ENCODE measurements at regions not wholly inside any gene's neighbourhood (a gene's known extent, or its start where the extent isn't known, plus 50 kb on each side); places are given as distances from the start of the nearest gene placed in this dataset.

- no peaks in the 10 kb centered on the region for H3K4me1 ChIP-seq (ENCODE audit: control insufficient read depth in 3 of 3, insufficient read depth in 3 of 3, low read length in 3 of 3)
- H3K4me3 ChIP-seq (ENCODE audit: low read length in 3 of 3): no peak overlapping the region
- no peak overlapping the region for H3K27ac ChIP-seq (ENCODE audit: low read depth, low read length)
- H3K9me3 ChIP-seq (ENCODE audit: control insufficient read depth in 3 of 3, low read length in 3 of 3): peaks cover 0 to 4% (median 3%) of the 10 kb centered on the region in 3 donors
- H3K27me3 ChIP-seq (ENCODE audit: control insufficient read depth in 3 of 3, insufficient read depth in 3 of 3, low read length in 3 of 3): no peaks in the 10 kb centered on the region
- H3K9ac ChIP-seq (ENCODE audit: low read depth in 1 of 3, low read length in 3 of 3): no peak overlapping the region
- no peaks in the 10 kb centered on the region for H3K36me3 ChIP-seq (ENCODE audit: control insufficient read depth in 3 of 3, insufficient read depth in 3 of 3, low read length in 3 of 3)
Observed at GRCh38 chr13:22698467-22698866, 482.3 kb upstream of the SGCG start.

GRCh38 chr13:22700246-22700887, 480.4 kb upstream of the SGCG start:
- Histone ChIP-seq H3K36me3 (ENCODE audit: control insufficient read depth in 3 of 3, insufficient read depth in 3 of 3, low read length in 3 of 3) (no peaks in the 10 kb centered on the region), H3K27ac (ENCODE audit: low read depth, low read length) (no peak overlapping the region), H3K9ac (ENCODE audit: low read depth in 1 of 3, low read length in 3 of 3) (no peak overlapping the region), H3K4me3 (ENCODE audit: low read length in 3 of 3) (no peak overlapping the region), H3K9me3 (ENCODE audit: control insufficient read depth in 3 of 3, low read length in 3 of 3) (peaks cover 0 to 4% (median under 1%) of the 10 kb centered on the region in 3 donors), H3K4me1 (ENCODE audit: control insufficient read depth in 3 of 3, insufficient read depth in 3 of 3, low read length in 3 of 3) (no peaks in the 10 kb centered on the region), H3K27me3 (ENCODE audit: control insufficient read depth in 3 of 3, insufficient read depth in 3 of 3, low read length in 3 of 3) (no peaks in the 10 kb centered on the region)

GRCh38 chr13:22703601-22704209, 477.1 kb upstream of the SGCG start:
- Histone ChIP-seq H3K4me3 (ENCODE audit: low read length in 3 of 3) (no peak overlapping the region), H3K9me3 (ENCODE audit: control insufficient read depth in 3 of 3, low read length in 3 of 3) (peaks cover 0 to 4% (median 0%) of the 10 kb centered on the region in 3 donors), H3K4me1 (ENCODE audit: control insufficient read depth in 3 of 3, insufficient read depth in 3 of 3, low read length in 3 of 3) (no peaks in the 10 kb centered on the region), H3K27ac (ENCODE audit: low read depth, low read length) (no peak overlapping the region), H3K27me3 (ENCODE audit: control insufficient read depth in 3 of 3, insufficient read depth in 3 of 3, low read length in 3 of 3) (no peaks in the 10 kb centered on the region), H3K9ac (ENCODE audit: low read depth in 1 of 3, low read length in 3 of 3) (no peak overlapping the region), H3K36me3 (ENCODE audit: control insufficient read depth in 3 of 3, insufficient read depth in 3 of 3, low read length in 3 of 3) (no peaks in the 10 kb centered on the region)

GRCh38 chr13:22707946-22708345, 472.8 kb upstream of the SGCG start:
- no peak overlapping the region for H3K27ac ChIP-seq (ENCODE audit: low read depth, low read length)
- no peak overlapping the region for H3K4me3 ChIP-seq (ENCODE audit: low read length in 3 of 3)
- no peaks in the 10 kb centered on the region for H3K9me3 ChIP-seq (ENCODE audit: control insufficient read depth in 3 of 3, low read length in 3 of 3)
- no peaks in the 10 kb centered on the region for H3K4me1 ChIP-seq (ENCODE audit: control insufficient read depth in 3 of 3, insufficient read depth in 3 of 3, low read length in 3 of 3)
- H3K27me3 ChIP-seq (ENCODE audit: control insufficient read depth in 3 of 3, insufficient read depth in 3 of 3, low read length in 3 of 3): no peaks in the 10 kb centered on the region
- H3K36me3 ChIP-seq (ENCODE audit: control insufficient read depth in 3 of 3, insufficient read depth in 3 of 3, low read length in 3 of 3): no peaks in the 10 kb centered on the region
- no peak overlapping the region for H3K9ac ChIP-seq (ENCODE audit: low read depth in 1 of 3, low read length in 3 of 3)

- no peaks in the 10 kb centered on the region for H3K27me3 ChIP-seq (ENCODE audit: control insufficient read depth in 3 of 3, insufficient read depth in 3 of 3, low read length in 3 of 3)
- H3K36me3 ChIP-seq (ENCODE audit: control insufficient read depth in 3 of 3, insufficient read depth in 3 of 3, low read length in 3 of 3): no peaks in the 10 kb centered on the region
- H3K4me3 ChIP-seq (ENCODE audit: low read length in 3 of 3): no peak overlapping the region
- H3K9ac ChIP-seq (ENCODE audit: low read depth in 1 of 3, low read length in 3 of 3): no peak overlapping the region
- H3K9me3 ChIP-seq (ENCODE audit: control insufficient read depth in 3 of 3, low read length in 3 of 3): no peaks in the 10 kb centered on the region
- no peaks in the 10 kb centered on the region for H3K4me1 ChIP-seq (ENCODE audit: control insufficient read depth in 3 of 3, insufficient read depth in 3 of 3, low read length in 3 of 3)
- no peak overlapping the region for H3K27ac ChIP-seq (ENCODE audit: low read depth, low read length)
Observed at GRCh38 chr13:22717036-22717435, 463.7 kb upstream of the SGCG start.

- Histone ChIP-seq H3K9ac (ENCODE audit: low read depth in 1 of 3, low read length in 3 of 3) (no peak overlapping the region), H3K4me3 (ENCODE audit: low read length in 3 of 3) (no peak overlapping the region), H3K4me1 (ENCODE audit: control insufficient read depth in 3 of 3, insufficient read depth in 3 of 3, low read length in 3 of 3) (no peaks in the 10 kb centered on the region), H3K9me3 (ENCODE audit: control insufficient read depth in 3 of 3, low read length in 3 of 3) (peaks cover 0 to 4% (median 2%) of the 10 kb centered on the region in 3 donors), H3K36me3 (ENCODE audit: control insufficient read depth in 3 of 3, insufficient read depth in 3 of 3, low read length in 3 of 3) (no peaks in the 10 kb centered on the region), H3K27ac (ENCODE audit: low read depth, low read length) (no peak overlapping the region), H3K27me3 (ENCODE audit: control insufficient read depth in 3 of 3, insufficient read depth in 3 of 3, low read length in 3 of 3) (no peaks in the 10 kb centered on the region)
Observed at GRCh38 chr13:22726726-22727125, 454.1 kb upstream of the SGCG start.

GRCh38 chr13:22735011-22735995, 445.5 kb upstream of the SGCG start:
- Histone ChIP-seq H3K4me3 (ENCODE audit: low read length in 3 of 3) (no peak overlapping the region), H3K9me3 (ENCODE audit: control insufficient read depth in 3 of 3, low read length in 3 of 3) (no peaks in the 10 kb centered on the region), H3K36me3 (ENCODE audit: control insufficient read depth in 3 of 3, insufficient read depth in 3 of 3, low read length in 3 of 3) (no peaks in the 10 kb centered on the region), H3K27ac (ENCODE audit: low read depth, low read length) (no peak overlapping the region), H3K4me1 (ENCODE audit: control insufficient read depth in 3 of 3, insufficient read depth in 3 of 3, low read length in 3 of 3) (no peaks in the 10 kb centered on the region), H3K9ac (ENCODE audit: low read depth in 1 of 3, low read length in 3 of 3) (no peak overlapping the region), H3K27me3 (ENCODE audit: control insufficient read depth in 3 of 3, insufficient read depth in 3 of 3, low read length in 3 of 3) (no peaks in the 10 kb centered on the region)

GRCh38 chr13:22736084-22736767, 444.6 kb upstream of the SGCG start:
- Histone ChIP-seq H3K4me1 (ENCODE audit: control insufficient read depth in 3 of 3, insufficient read depth in 3 of 3, low read length in 3 of 3) (no peaks in the 10 kb centered on the region), H3K27me3 (ENCODE audit: control insufficient read depth in 3 of 3, insufficient read depth in 3 of 3, low read length in 3 of 3) (no peaks in the 10 kb centered on the region), H3K9ac (ENCODE audit: low read depth in 1 of 3, low read length in 3 of 3) (no peak overlapping the region), H3K9me3 (ENCODE audit: control insufficient read depth in 3 of 3, low read length in 3 of 3) (no peaks in the 10 kb centered on the region), H3K36me3 (ENCODE audit: control insufficient read depth in 3 of 3, insufficient read depth in 3 of 3, low read length in 3 of 3) (no peaks in the 10 kb centered on the region), H3K27ac (ENCODE audit: low read depth, low read length) (no peak overlapping the region), H3K4me3 (ENCODE audit: low read length in 3 of 3) (no peak overlapping the region)

GRCh38 chr13:22736768-22737092, 444.0 kb upstream of the SGCG start:
- Histone ChIP-seq H3K9ac (ENCODE audit: low read depth in 1 of 3, low read length in 3 of 3) (no peak overlapping the region), H3K4me1 (ENCODE audit: control insufficient read depth in 3 of 3, insufficient read depth in 3 of 3, low read length in 3 of 3) (no peaks in the 10 kb centered on the region), H3K27me3 (ENCODE audit: control insufficient read depth in 3 of 3, insufficient read depth in 3 of 3, low read length in 3 of 3) (no peaks in the 10 kb centered on the region), H3K9me3 (ENCODE audit: control insufficient read depth in 3 of 3, low read length in 3 of 3) (no peaks in the 10 kb centered on the region), H3K36me3 (ENCODE audit: control insufficient read depth in 3 of 3, insufficient read depth in 3 of 3, low read length in 3 of 3) (no peaks in the 10 kb centered on the region), H3K27ac (ENCODE audit: low read depth, low read length) (no peak overlapping the region), H3K4me3 (ENCODE audit: low read length in 3 of 3) (no peak overlapping the region)

All from skeletal muscle tissue (tissue), 3 donors.